GM23248 (cell line): ENCODE measurements at regions not wholly inside any gene's neighbourhood (a gene's known extent, or its start where the extent isn't known, plus 50 kb on each side); places are given as distances from the start of the nearest gene placed in this dataset.

ENCODE experiments used
- DNase-seq: peaks from one replicate; pipeline ENCODE4 v3.0.0-alpha.2; 2015
- H2AFZ ChIP-seq: fragments of 200-600 bp; sonication (generic); 2 replicates; pipeline ENCODE4 v1.6.1; 2016; ENCODE audit warnings: antibody characterized with exemption
- H3F3A ChIP-seq: fragments of 200-600 bp; sonication (generic); 2 replicates; pipeline ENCODE4 v1.6.1; 2016; ENCODE audit warnings: mild to moderate bottlenecking, antibody characterized with exemption, mixed run types; ENCODE audit not compliant: insufficient read depth
- H3K27ac ChIP-seq: fragments of 200-600 bp; sonication (generic); 2 replicates; pipeline ENCODE4 v1.5.1; 2016; ENCODE audit warnings: mild to moderate bottlenecking
- H3K27me3 ChIP-seq: fragments of 200-600 bp; sonication (generic); replicated peaks from 2 replicates; pipeline ENCODE4 v1.6.1; 2016; ENCODE audit warnings: mild to moderate bottlenecking; ENCODE audit not compliant: insufficient read depth
- H3K36me3 ChIP-seq: fragments of 200-600 bp; sonication (generic); 2 replicates; pipeline ENCODE4 v1.6.1; 2016; ENCODE audit warnings: low read depth, mild to moderate bottlenecking
- H3K4me1 ChIP-seq: fragments of 200-600 bp; sonication (generic); 2 replicates; pipeline ENCODE4 v1.6.1; 2016; ENCODE audit warnings: mild to moderate bottlenecking; ENCODE audit not compliant: insufficient read depth
- H3K4me2 ChIP-seq: fragments of 200-600 bp; sonication (generic); one replicate; pipeline ENCODE4 v1.6.1; 2016; ENCODE audit warnings: mild to moderate bottlenecking; ENCODE audit not compliant: unreplicated experiment
- H3K4me3 ChIP-seq: fragments of 200-600 bp; sonication (generic); 2 replicates; pipeline ENCODE4 v1.5.1; 2016; ENCODE audit warnings: mild to moderate bottlenecking
- H3K79me2 ChIP-seq: fragments of 200-600 bp; sonication (generic); 2 replicates; pipeline ENCODE4 v1.6.1; 2016; ENCODE audit warnings: mild to moderate bottlenecking; ENCODE audit not compliant: insufficient read depth
- H3K9ac ChIP-seq: fragments of 200-600 bp; sonication (generic); 2 replicates; pipeline ENCODE4 v1.6.1; 2016; ENCODE audit warnings: mild to moderate bottlenecking
- H3K9me2 ChIP-seq: fragments of 200-600 bp; sonication (generic); 2 replicates; pipeline ENCODE4 v1.6.1; 2016; ENCODE audit warnings: mixed run types, mild to moderate bottlenecking, moderate library complexity; ENCODE audit not compliant: insufficient read depth
- H3K9me3 ChIP-seq: fragments of 200-600 bp; sonication (generic); one replicate; pipeline ENCODE4 v1.6.1; 2017; ENCODE audit warnings: low read depth
- H4K20me1 ChIP-seq: fragments of 200-600 bp; sonication (generic); 2 replicates; pipeline ENCODE4 v1.6.0; 2016; ENCODE audit not compliant: insufficient read depth
- EZH2 ChIP-seq: fragments of 200-600 bp; sonication (generic); IDR thresholded peaks from 2 replicates; pipeline ENCODE4 v1.6.1; 2018; ENCODE audit warnings: antibody characterized with exemption, mild to moderate bottlenecking; ENCODE audit not compliant: insufficient read depth, poor library complexity, severe bottlenecking
- EZH2phosphoT487 ChIP-seq: fragments of 200-600 bp; sonication (generic); IDR thresholded peaks from 2 replicates; pipeline ENCODE4 v1.6.1; 2018; ENCODE audit warnings: antibody characterized with exemption, moderate library complexity, mild to moderate bottlenecking, low read depth; ENCODE audit not compliant: insufficient read depth
- WGBS, 2 experiments: methylation state at CpG; one replicate each; pipeline ENCODE4 v1.1.6; 2015 to 2017; ENCODE audit warnings: low lambda C conversion rate in 2 of 2, low coverage in 1 of 2; ENCODE audit errors: missing lambda C conversion rate in 2 of 2; 5-methylcytosine and 5-hydroxymethylcytosine counted together
- in situ Hi-C: fragments of 300-500 bp; cut with MboI; formaldehyde crosslinking; loops from 2 replicates; pipeline ENCODE4 v1.15.0; 2020

- H3K9ac ChIP-seq, result no peak overlapping the region
These were observed 105.3 kb downstream of the KDR start for GRCh38 chr4:55020131-55020530.

GRCh38 chr4:55018978-55019377 is 106.4 kb downstream of the KDR start:
- in situ Hi-C loops, result loop anchor here (25.0 kb wide), 1 partner anchor 543 kb away; no protein-coding TSS in a partner anchor
- Histone ChIP-seq H3K79me2 (no peaks in the 10 kb centered on the region), H3K9me2 (no peaks in the 10 kb centered on the region), H2AFZ (no peak overlapping the region), H3K36me3 (no peaks in the 10 kb centered on the region), H3K27ac (no peak overlapping the region), H3K4me1 (no peaks in the 10 kb centered on the region), H3K4me3 (no peak overlapping the region), H3K27me3 (no peaks in the 10 kb centered on the region), H3K4me2 (no peak overlapping the region), H3K9me3 (no peaks in the 10 kb centered on the region), H3K9ac (no peak overlapping the region), H3F3A (no peaks in the 10 kb centered on the region), H4K20me1 (no peaks in the 10 kb centered on the region)
- no peak for DNase-seq
- TF ChIP-seq EZH2, result no peak
- no peak for TF ChIP-seq EZH2phosphoT487
- WGBS, 2 experiments, result 52 to 54% methylated on average over 2 of the region's 2 CpGs

More at GRCh38 chr4:55020131-55020530, 105.3 kb downstream of the KDR start:
- no peaks in the 10 kb centered on the region for H3K36me3 ChIP-seq
- 51 to 57% methylated on average over 2 of the region's 2 CpGs for WGBS, 2 experiments
- no peaks in the 10 kb centered on the region for H3K9me2 ChIP-seq
- no peaks in the 10 kb centered on the region for H3K9me3 ChIP-seq
- no peaks in the 10 kb centered on the region for H3K79me2 ChIP-seq
- H3K4me3 ChIP-seq, result no peak overlapping the region
- in situ Hi-C loops, result loop anchor here (25.0 kb wide), 1 partner anchor 542 kb away; no protein-coding TSS in a partner anchor
- H3K27me3 ChIP-seq, result no peaks in the 10 kb centered on the region
- no peaks in the 10 kb centered on the region for H3K4me1 ChIP-seq
- no peak overlapping the region for H3K27ac ChIP-seq
- DNase-seq, result no peak
- no peaks in the 10 kb centered on the region for H3F3A ChIP-seq
- TF ChIP-seq EZH2phosphoT487 (no peak), EZH2 (no peak)
- no peak overlapping the region for H3K4me2 ChIP-seq
- H2AFZ ChIP-seq, result no peak overlapping the region
- no peaks in the 10 kb centered on the region for H4K20me1 ChIP-seq

- no peak overlapping the region for H3K4me2 ChIP-seq
- H3K27me3 ChIP-seq, result no peaks in the 10 kb centered on the region
- H3K27ac ChIP-seq, result no peak overlapping the region
- no peaks in the 10 kb centered on the region for H3K36me3 ChIP-seq
- H3K4me3 ChIP-seq, result no peak overlapping the region
- H3K9ac ChIP-seq, result no peak overlapping the region
- no peaks in the 10 kb centered on the region for H3F3A ChIP-seq
- in situ Hi-C loops, result loop anchor here (25.0 kb wide), 1 partner anchor 544 kb away; no protein-coding TSS in a partner anchor
- H3K79me2 ChIP-seq, result no peaks in the 10 kb centered on the region
- no peaks in the 10 kb centered on the region for H3K9me2 ChIP-seq
- no peaks in the 10 kb centered on the region for H4K20me1 ChIP-seq
- no peak overlapping the region for H2AFZ ChIP-seq
- 50 to 57% methylated on average over 2 of the region's 2 CpGs for WGBS, 2 experiments
- DNase-seq, result peak; percentile 8
- no peaks in the 10 kb centered on the region for H3K9me3 ChIP-seq
- TF ChIP-seq EZH2 (no peak), EZH2phosphoT487 (no peak)
- no peaks in the 10 kb centered on the region for H3K4me1 ChIP-seq
These were observed 106.9 kb downstream of the KDR start for GRCh38 chr4:55018521-55018920.

- no peaks in the 10 kb centered on the region for H3K4me1 ChIP-seq
- no peaks in the 10 kb centered on the region for H3K9me3 ChIP-seq
- no peak overlapping the region for H2AFZ ChIP-seq
- no peaks in the 10 kb centered on the region for H3K36me3 ChIP-seq
- no peak overlapping the region for H3K4me3 ChIP-seq
- DNase-seq, result no peak
- H3K9me2 ChIP-seq, result no peaks in the 10 kb centered on the region
- H3K4me2 ChIP-seq, result no peak overlapping the region
- 58 to 65% methylated on average over 4 of the region's 4 CpGs for WGBS, 2 experiments
- no peaks in the 10 kb centered on the region for H3K27me3 ChIP-seq
- no peak overlapping the region for H3K9ac ChIP-seq
- no peaks in the 10 kb centered on the region for H3K79me2 ChIP-seq
- TF ChIP-seq EZH2phosphoT487 (no peak), EZH2 (no peak)
- H3K27ac ChIP-seq, result no peak overlapping the region
- no peaks in the 10 kb centered on the region for H4K20me1 ChIP-seq
- in situ Hi-C loops, result loop anchor here (25.0 kb wide), 1 partner anchor 545 kb away; no protein-coding TSS in a partner anchor
- H3F3A ChIP-seq, result no peaks in the 10 kb centered on the region
These were observed 108.0 kb downstream of the KDR start for GRCh38 chr4:55017406-55017805.

GRCh38 chr4:55016131-55016530 is 109.3 kb downstream of the KDR start:
- H3K9me2 ChIP-seq, result no peaks in the 10 kb centered on the region
- no peak for DNase-seq
- H3K79me2 ChIP-seq, result no peaks in the 10 kb centered on the region
- H4K20me1 ChIP-seq, result no peaks in the 10 kb centered on the region
- in situ Hi-C loops, result loop anchor here (25.0 kb wide), 1 partner anchor 546 kb away; no protein-coding TSS in a partner anchor
- H2AFZ ChIP-seq, result no peak overlapping the region
- 72 to 83% methylated on average over 2 of the region's 2 CpGs for WGBS, 2 experiments
- no peak overlapping the region for H3K4me3 ChIP-seq
- TF ChIP-seq EZH2phosphoT487, result no peak
- TF ChIP-seq EZH2, result no peak
- no peak overlapping the region for H3K4me2 ChIP-seq
- no peaks in the 10 kb centered on the region for H3K4me1 ChIP-seq
- no peak overlapping the region for H3K9ac ChIP-seq
- H3K9me3 ChIP-seq, result no peaks in the 10 kb centered on the region
- H3K36me3 ChIP-seq, result no peaks in the 10 kb centered on the region
- H3K27ac ChIP-seq, result no peak overlapping the region
- no peaks in the 10 kb centered on the region for H3K27me3 ChIP-seq
- no peaks in the 10 kb centered on the region for H3F3A ChIP-seq
